ENCODE measurements at regions not wholly inside any gene's neighbourhood (a gene's known extent, or its start where the extent isn't known, plus 50 kb on each side); places are given as distances from the start of the nearest gene placed in this dataset.

DNA sequence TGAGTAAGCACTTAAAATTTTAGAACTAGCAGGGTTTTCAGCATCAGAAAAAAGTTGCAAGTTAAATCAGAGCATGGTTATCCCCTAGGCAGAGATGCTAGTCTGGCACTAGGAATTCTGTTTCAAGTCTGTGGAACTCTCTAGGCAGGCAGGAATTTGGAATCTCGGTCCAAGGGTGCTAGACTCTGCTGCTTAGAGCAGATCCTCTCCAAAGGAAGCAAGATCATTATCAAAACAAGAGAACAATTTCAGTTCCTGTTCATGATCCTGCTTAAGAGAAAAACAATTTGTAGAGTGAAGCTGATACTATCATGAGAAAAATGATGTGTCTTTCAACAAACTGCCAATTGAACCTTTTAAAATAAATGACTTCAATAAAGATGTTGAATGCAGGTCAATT is 420.7 kb downstream of the KIF4B start:
- TF ChIP-seq, protein P1, sequence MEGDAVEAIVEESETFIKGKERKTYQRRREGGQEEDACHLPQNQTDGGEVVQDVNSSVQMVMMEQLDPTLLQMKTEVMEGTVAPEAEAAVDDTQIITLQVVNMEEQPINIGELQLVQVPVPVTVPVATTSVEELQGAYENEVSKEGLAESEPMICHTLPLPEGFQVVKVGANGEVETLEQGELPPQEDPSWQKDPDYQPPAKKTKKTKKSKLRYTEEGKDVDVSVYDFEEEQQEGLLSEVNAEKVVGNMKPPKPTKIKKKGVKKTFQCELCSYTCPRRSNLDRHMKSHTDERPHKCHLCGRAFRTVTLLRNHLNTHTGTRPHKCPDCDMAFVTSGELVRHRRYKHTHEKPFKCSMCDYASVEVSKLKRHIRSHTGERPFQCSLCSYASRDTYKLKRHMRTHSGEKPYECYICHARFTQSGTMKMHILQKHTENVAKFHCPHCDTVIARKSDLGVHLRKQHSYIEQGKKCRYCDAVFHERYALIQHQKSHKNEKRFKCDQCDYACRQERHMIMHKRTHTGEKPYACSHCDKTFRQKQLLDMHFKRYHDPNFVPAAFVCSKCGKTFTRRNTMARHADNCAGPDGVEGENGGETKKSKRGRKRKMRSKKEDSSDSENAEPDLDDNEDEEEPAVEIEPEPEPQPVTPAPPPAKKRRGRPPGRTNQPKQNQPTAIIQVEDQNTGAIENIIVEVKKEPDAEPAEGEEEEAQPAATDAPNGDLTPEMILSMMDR (conservative IDR thresholded peaks at IDR 0.05), result no peak
- H3K27ac ChIP-seq, result no peak overlapping the region

- no peak overlapping the region for H3K27ac ChIP-seq
- TF ChIP-seq, protein P1 (conservative IDR thresholded peaks at IDR 0.05), result no peak
Observed at GRCh38 chr5:155434681-155435080, 421.1 kb downstream of the KIF4B start.

GRCh38 chr5:155441849-155442248 is 428.3 kb downstream of the KIF4B start:
- TF ChIP-seq, protein P1 (conservative IDR thresholded peaks at IDR 0.05), result no peak
- no peak overlapping the region for H3K27ac ChIP-seq

DNA sequence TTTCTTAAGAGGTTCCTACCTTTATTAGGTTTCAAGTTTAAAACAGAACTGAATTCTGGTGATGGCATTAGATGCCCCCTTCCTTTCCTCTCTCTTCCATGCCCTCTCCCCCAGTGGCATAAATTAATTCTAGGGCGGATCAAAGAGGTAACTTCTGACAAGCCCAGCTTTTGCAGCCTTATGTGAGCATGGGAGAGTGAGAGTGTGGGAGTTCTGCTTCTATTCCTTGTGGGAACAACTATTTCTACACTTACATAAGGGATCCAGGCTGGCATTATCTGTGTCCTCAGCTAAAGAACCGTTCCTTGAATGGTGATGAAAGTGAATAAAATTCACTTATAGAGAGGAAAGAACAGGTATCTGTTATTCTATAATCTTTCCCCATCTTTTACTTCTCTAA is 437.6 kb downstream of the KIF4B start:
- TF ChIP-seq, protein P1 (conservative IDR thresholded peaks at IDR 0.05), result no peak
- H3K27ac ChIP-seq, result no peak overlapping the region

DNA sequence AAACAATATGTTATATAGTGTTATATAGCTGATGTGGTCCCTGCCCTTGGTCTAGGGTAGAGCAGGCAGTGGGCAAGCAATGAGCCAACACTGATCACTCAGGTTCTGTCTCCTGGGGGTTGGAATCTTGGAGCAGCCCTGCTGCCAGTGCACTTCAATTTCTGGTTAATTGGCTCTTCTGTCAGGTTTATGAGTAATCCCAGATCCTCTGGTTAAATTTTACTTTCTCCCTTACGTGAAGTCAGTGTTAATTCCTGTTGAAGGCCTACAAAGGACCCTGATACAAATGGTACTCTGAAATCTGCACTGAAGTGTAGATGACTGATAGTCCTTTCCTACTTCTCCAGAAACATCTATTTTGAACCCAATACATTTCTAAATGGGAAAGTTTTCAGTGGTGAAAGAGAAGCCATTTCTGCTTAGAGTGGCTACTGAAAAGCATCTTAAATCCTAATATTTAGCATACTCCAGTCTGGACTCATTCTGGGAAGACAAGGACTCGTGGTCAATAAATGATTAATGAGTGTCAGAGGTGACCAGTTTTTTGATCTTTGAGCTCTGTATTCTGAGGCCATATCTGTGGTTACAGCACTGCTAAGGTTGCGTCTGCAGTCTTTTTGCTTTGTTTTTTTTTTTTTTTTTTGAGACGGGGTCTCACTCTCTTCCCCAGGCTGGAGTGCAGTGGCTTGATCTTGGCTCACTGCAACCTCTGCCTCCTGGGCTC is 442.4 kb downstream of the KIF4B start:
- no peak overlapping the region for H3K27ac ChIP-seq
- TF ChIP-seq, protein P1 (conservative IDR thresholded peaks at IDR 0.05), result no peak

DNA sequence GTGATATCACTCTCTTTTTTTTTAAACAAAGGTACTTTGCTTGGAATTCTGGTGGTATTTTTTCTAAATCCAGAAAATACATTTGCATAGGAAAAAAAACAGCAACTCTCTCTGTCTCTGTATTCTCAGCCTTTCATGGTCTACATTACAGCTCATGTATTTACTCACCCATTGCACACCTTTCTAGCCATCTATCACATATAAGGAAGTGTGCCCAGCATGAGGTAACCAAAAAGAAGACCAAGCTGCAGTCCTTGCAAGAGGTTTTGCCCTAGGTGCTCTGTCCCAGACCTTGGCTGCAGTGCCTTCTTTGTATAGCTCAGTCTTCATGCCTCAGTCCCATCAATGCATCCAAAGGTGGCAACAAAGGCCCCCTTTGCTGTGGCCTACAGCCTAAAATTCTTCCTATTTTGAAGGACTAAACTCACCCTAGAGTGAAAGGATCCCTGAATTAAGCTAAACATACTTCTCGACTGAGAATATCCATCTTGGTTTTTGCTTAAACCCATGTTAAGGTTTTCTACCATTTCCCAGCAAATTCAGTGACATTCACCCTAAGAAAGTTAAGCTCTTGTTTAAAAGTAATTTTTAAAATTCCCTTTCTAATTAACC is 446.4 kb downstream of the KIF4B start:
- TF ChIP-seq, protein P1 (conservative IDR thresholded peaks at IDR 0.05), result no peak
- no peak overlapping the region for H3K27ac ChIP-seq

DNA sequence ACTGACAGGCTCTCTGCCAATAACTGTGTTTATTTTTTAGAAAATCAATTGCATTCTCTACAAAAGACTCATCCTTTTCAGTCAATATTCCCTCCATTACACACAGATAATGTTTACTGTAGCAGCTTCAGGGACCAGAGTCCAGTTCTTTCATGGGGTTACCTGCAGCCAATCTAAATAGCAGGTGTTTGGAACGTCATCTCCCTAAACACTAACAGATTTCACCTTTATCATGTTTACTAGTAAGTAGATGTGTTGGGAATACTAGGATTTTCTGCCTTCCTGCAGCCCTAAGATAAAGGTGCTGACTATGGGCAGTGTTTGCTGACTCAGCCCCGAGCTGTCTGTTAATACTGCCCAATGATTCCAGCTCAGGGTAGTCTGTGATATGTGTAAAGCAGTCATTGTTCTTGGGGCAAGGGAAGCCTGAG is 447.0 kb downstream of the KIF4B start:
- TF ChIP-seq, protein P1 (conservative IDR thresholded peaks at IDR 0.05), result no peak
- no peak overlapping the region for H3K27ac ChIP-seq
